Nephron progenitor cell (in vitro differentiated cells): ENCODE measurements at regions not wholly inside any gene's neighbourhood (a gene's known extent, or its start where the extent isn't known, plus 50 kb on each side); places are given as distances from the start of the nearest gene placed in this dataset.

Source experiments
- DNase-seq: peaks from one replicate; pipeline ENCODE4 v3.0.0; 2021
- H3K27ac Mint-ChIP-seq: 2 replicates; pipeline ENCODE4 v1.8.0; 2021; ENCODE audit warnings: mild to moderate bottlenecking, moderate library complexity, mixed read lengths
- H3K27me3 Mint-ChIP-seq: 2 replicates; pipeline ENCODE4 v1.8.0; 2021; ENCODE audit warnings: mild to moderate bottlenecking, low read depth, mixed read lengths; ENCODE audit not compliant: poor library complexity
- H3K36me3 Mint-ChIP-seq: 2 replicates; pipeline ENCODE4 v1.8.0; 2021; ENCODE audit warnings: low read depth, mixed read lengths
- H3K4me1 Mint-ChIP-seq: 2 replicates; pipeline ENCODE4 v1.8.0; 2021; ENCODE audit warnings: mixed read lengths
- H3K4me3 Mint-ChIP-seq: 2 replicates; pipeline ENCODE4 v1.8.0; 2021; ENCODE audit warnings: mild to moderate bottlenecking, moderate library complexity, mixed read lengths
- H3K9me3 Mint-ChIP-seq: 2 replicates; pipeline ENCODE4 v1.8.0; 2021; ENCODE audit warnings: mild to moderate bottlenecking, moderate library complexity, mixed read lengths
- TF ChIP-seq, protein P1 (sequence below): fragments of 200-600 bp; sonication (generic); IDR thresholded peaks from 2 replicates; pipeline ENCODE4 v1.5.0; 2021; ENCODE audit warnings: antibody characterized with exemption

GRCh38 chr4:158005021-158005420, 167.8 kb downstream of the GASK1B start:
- Mint-ChIP-seq H3K27ac (no peak overlapping the region), H3K9me3 (no peaks in the 10 kb centered on the region), H3K4me1 (peaks cover 14% of the 10 kb centered on the region), H3K27me3 (no peaks in the 10 kb centered on the region), H3K36me3 (no peaks in the 10 kb centered on the region), H3K4me3 (no peak overlapping the region)
- no peak for DNase-seq
- TF ChIP-seq, protein P1, sequence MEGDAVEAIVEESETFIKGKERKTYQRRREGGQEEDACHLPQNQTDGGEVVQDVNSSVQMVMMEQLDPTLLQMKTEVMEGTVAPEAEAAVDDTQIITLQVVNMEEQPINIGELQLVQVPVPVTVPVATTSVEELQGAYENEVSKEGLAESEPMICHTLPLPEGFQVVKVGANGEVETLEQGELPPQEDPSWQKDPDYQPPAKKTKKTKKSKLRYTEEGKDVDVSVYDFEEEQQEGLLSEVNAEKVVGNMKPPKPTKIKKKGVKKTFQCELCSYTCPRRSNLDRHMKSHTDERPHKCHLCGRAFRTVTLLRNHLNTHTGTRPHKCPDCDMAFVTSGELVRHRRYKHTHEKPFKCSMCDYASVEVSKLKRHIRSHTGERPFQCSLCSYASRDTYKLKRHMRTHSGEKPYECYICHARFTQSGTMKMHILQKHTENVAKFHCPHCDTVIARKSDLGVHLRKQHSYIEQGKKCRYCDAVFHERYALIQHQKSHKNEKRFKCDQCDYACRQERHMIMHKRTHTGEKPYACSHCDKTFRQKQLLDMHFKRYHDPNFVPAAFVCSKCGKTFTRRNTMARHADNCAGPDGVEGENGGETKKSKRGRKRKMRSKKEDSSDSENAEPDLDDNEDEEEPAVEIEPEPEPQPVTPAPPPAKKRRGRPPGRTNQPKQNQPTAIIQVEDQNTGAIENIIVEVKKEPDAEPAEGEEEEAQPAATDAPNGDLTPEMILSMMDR = no peak

DNA sequence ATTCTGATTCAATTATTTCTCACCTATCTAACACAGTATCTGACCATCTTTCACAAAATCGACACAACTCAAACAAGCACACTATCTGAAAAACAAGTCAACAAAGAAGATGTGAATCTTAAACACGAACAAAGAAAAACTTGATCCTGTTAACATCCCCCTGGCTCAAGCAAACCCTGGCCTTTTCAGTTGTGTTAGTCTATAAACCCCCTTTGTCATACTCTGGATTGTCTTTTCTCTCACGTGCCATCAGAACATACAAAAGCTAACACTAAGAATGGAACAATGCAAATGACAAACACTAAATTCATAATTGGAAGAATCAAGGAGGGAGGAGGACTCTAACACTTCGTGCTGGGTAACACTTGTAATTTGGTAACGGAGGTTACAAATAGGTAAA, 168.7 kb downstream of the GASK1B start:
- no peaks in the 10 kb centered on the region for H3K9me3 Mint-ChIP-seq
- H3K27ac Mint-ChIP-seq = no peak overlapping the region
- no peaks in the 10 kb centered on the region for H3K36me3 Mint-ChIP-seq
- no peak for DNase-seq
- peaks cover 8% of the 10 kb centered on the region for H3K4me1 Mint-ChIP-seq
- H3K4me3 Mint-ChIP-seq = no peak overlapping the region
- TF ChIP-seq, protein P1 = no peak
- no peaks in the 10 kb centered on the region for H3K27me3 Mint-ChIP-seq

DNA sequence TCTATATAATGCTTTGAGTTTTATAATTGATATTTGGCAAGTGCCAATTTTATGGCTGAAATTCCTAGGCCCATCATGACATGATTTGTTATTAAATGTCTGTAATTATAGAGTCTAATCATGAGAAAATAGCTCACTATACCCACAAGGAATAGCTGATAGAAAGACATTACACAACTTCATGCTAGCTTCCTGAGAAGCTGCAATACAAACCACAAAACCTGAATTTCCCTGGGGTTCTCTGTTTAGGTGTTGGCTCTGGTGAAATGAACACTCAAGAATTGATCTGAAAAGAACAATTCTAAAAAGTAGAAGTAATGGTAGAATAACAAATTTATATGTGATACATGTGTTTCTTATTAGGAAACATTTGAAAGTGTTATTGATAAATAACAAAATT, 169.6 kb downstream of the GASK1B start:
- Mint-ChIP-seq H3K4me1 (no peaks in the 10 kb centered on the region), H3K36me3 (no peaks in the 10 kb centered on the region), H3K27ac (no peak overlapping the region), H3K9me3 (no peaks in the 10 kb centered on the region), H3K27me3 (no peaks in the 10 kb centered on the region), H3K4me3 (no peak overlapping the region)
- TF ChIP-seq, protein P1 = no peak
- DNase-seq = no peak

- no peak for DNase-seq
- TF ChIP-seq, protein P1 = no peak
- no peaks in the 10 kb centered on the region for H3K27me3 Mint-ChIP-seq
- no peaks in the 10 kb centered on the region for H3K36me3 Mint-ChIP-seq
- no peak overlapping the region for H3K4me3 Mint-ChIP-seq
- H3K27ac Mint-ChIP-seq = no peak overlapping the region
- peaks cover 5% of the 10 kb centered on the region for H3K4me1 Mint-ChIP-seq
- H3K9me3 Mint-ChIP-seq = no peaks in the 10 kb centered on the region
Measured at GRCh38 chr4:158002173-158002572, 170.7 kb downstream of the GASK1B start.

DNA sequence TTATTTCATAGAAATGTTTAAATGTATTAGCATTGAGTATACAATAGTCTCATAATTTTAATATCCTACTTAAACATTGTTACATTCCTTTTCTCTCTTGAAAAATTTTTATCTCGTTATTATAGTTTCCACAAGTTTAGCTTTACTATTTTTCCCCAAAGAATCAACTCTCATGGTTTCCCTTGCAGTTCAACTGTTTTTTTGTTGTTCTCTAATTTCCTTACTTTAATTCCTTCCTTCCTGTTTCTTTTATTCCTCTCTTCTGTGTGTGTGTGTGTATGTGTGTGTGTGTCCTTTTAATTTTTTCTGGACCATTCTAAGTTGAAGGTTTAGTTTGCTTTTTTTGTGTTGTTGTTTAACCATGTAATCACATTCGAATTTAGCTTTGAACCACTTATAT, 171.1 kb downstream of the GASK1B start:
- no peaks in the 10 kb centered on the region for H3K36me3 Mint-ChIP-seq
- H3K4me3 Mint-ChIP-seq = no peak overlapping the region
- H3K27me3 Mint-ChIP-seq = no peaks in the 10 kb centered on the region
- peaks cover 7% of the 10 kb centered on the region for H3K4me1 Mint-ChIP-seq
- TF ChIP-seq, protein P1 = no peak
- no peak for DNase-seq
- no peak overlapping the region for H3K27ac Mint-ChIP-seq
- H3K9me3 Mint-ChIP-seq = no peaks in the 10 kb centered on the region

DNA sequence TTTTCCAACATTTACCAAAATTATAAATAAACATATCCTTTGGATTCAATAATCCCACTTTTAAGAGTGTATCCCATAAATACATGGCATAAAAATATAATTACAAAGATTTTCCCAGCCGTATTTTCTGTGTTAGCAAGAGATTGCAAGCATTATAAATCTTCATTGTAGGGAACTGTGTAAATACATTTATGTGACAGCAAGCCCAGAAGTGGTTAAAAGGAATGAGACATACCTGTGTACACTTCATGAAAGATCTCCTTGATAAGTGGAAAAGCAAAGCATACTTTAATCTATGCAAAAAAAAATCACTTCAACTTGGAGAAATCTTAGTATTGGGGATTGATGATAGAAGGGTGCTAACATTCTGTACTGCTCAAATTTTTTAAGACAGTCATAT, 173.1 kb downstream of the GASK1B start:
- H3K36me3 Mint-ChIP-seq = no peaks in the 10 kb centered on the region
- peaks cover 22% of the 10 kb centered on the region for H3K4me1 Mint-ChIP-seq
- H3K4me3 Mint-ChIP-seq = no peak overlapping the region
- TF ChIP-seq, protein P1 = no peak
- H3K9me3 Mint-ChIP-seq = no peaks in the 10 kb centered on the region
- no peak for DNase-seq
- no peak overlapping the region for H3K27ac Mint-ChIP-seq
- no peaks in the 10 kb centered on the region for H3K27me3 Mint-ChIP-seq
